HG03108 (cell line): ENCODE measurements at regions not wholly inside any gene's neighbourhood (a gene's known extent, or its start where the extent isn't known, plus 50 kb on each side); places are given as distances from the start of the nearest gene placed in this dataset.
"Not testable (repeated sequence)": the region's sequence is repeated elsewhere in the genome, so short reads cannot be mapped to it uniquely, and the experiment has no call there.

Source experiments
- ATAC-seq: cut with Tn5 transposase; IDR thresholded peaks from one replicate; pipeline ENCODE4 v1.9.1; 2021; ENCODE audit warnings: moderate library complexity; ENCODE audit not compliant: unreplicated experiment

DNA sequence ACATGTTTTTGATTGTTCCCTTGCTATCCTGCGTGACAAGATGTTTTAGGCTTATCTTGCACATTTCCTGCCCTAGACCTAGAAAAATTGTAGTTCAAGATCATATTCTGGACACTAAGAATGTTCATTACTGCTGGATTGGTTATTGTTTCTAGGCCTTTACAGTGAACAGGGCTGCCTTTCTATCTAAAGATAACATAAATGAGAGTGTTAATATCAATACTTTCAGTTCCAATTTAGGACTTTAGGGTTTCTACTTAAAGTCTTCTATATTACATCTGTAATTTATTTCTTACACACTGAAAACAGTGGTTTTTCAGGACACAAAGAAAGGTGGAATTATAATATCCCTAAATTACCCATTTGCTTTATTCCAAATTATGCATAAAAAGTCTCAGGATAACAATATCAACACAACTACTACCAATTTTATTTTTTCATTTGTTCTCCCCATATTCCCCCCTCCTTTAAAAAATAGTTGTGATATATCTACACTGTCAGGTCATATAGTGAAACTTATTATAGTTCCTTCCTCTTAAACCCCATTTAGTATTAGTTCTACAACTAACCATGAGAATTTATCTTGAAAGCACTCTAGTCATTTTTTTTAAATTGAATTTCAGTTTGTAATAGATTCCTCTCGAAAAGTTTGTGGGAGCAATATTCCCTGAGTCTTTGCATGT is 293.9 kb upstream of the RIOK2 start:
- ATAC-seq, result no peak

- no peak for ATAC-seq
Observed at GRCh38 chr5:97478483-97478882, 295.4 kb upstream of the RIOK2 start.

DNA sequence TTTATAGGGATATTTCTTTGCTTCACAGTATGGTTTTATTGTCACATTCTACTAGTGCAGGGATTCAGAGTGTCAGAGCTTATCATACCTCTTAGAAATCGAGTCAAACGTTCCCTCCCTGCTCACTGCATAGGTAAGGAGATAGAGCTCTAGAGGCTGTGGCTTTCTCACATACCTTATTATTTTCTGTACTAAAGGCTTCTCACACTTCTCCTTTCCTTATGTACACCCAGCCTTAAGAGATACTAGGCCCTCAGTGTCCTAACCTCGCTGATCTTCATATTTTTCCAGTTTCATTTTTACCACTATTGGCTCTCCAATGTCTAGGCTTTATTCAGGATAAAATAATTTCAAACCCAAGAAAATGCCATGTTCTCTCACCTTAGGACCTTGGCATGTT is 297.3 kb upstream of the RIOK2 start:
- ATAC-seq, result no peak

- no peak for ATAC-seq
Observed at GRCh38 chr5:97488126-97488668, 305.1 kb upstream of the RIOK2 start.

DNA sequence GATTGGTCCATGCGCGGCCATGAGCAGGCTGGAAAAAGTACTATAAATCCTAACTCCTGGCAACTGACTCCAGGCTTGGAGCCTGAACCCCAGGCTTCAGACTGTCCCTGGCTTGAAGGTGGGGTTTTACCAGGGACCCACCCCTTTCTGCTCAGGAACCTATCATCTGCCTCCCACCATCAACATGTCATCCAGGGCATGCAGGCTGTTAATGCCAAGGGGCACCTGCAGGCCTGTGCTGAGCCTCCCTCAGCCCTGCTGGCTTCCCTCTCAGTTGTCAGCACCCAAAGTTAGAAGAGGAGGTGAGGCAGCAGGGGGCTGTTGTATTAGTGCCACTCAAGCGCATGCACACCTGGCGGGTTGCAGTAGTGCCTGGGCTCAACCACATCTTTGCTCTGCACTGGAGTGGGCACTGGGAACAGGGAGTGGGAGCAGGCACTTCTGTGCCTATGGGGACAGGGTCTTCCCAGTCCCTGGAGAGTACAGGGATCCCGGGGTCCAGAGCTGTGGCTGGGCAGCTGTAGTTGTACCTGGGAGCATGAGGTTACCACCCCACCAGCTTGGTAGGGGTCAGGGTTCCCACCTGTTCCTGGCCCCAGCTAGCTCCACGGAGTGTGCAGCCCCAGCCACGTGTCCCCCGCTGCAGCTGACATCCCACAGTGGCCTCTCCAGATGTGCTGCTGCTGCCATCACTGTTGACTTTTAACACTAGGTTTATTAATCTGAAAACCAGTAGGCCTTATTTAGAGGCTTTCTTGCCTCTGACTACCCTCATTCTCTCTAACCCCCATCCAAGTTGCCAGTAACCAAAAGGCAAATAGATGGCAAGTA is 306.2 kb upstream of the RIOK2 start:
- ATAC-seq, result no peak

- no peak for ATAC-seq
Observed at GRCh38 chr5:97494465-97494864, 311.4 kb upstream of the RIOK2 start.

DNA sequence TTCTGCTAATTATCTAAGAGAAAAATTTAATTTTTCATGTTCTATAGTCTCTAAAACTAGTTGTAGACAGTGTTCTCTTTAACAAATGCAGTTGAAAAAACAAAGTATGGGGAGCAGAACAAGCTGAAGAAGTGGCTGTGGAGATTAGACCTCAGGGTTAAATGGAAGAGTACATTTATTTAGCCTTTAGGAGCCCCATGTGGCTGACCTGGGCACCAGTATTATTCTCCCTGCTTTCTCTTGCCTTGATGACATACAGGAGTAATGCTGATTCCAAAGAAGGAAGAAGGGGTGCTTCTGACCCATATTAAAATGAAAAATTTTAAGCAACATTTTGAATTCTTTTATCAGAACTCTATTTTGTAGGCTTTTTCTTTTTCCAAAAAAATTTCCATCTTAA is 312.3 kb upstream of the RIOK2 start:
- no peak for ATAC-seq

- no peak for ATAC-seq
Observed at GRCh38 chr5:97496037-97496436, 313.0 kb upstream of the RIOK2 start.

DNA sequence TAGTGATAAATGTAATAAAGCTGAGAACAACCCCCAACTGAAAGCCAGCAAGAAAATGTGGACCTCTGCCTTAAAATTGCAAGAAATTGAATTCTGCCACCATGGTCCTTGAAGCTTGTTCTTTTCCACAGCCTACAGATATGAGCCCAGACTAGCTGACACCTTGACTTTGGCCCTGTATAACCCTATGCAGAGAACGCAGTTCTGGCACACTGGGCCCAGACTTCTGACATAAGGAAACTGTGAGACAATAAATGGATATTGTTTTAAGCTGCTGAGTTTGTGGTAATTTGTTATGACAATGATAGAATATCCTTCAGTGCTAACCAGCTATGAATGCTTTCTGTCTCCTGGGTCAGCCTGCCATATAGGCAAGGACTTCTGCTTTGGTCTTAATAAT is 315.6 kb upstream of the RIOK2 start:
- no peak for ATAC-seq

GRCh38 chr5:97499605-97500004 is 316.6 kb upstream of the RIOK2 start:
- ATAC-seq, result no peak

DNA sequence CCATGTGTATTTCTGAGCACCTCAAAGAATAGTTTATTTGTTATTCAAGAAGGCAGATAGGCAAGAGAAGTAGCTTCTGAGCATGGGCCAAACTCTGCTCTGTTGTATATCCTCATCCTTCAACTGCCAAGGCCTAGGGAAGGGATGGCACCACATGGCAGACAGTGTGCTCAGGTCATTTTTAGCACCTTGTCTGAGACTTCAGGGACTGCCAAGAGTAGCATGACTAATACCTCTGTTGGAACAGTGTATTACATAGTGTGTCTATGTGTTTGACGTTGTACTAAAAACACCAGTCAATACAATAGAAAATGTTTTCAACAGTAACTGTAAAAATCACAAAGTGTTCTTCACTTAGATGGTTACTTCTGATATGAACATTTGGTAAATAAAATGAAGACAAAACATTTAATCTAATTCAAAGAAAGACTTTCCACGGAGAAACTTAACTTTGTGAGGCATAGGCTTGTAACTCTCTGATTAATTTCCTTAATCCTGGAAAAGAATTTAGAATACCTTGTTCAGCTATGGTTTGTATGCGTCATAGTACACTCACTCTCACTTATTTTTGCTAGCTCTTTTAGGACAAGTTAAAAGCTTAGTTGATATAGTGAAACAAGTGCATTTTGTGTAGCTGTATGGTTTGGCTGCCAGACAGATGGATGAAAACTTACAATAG is 318.4 kb upstream of the RIOK2 start:
- ATAC-seq, result no peak

DNA sequence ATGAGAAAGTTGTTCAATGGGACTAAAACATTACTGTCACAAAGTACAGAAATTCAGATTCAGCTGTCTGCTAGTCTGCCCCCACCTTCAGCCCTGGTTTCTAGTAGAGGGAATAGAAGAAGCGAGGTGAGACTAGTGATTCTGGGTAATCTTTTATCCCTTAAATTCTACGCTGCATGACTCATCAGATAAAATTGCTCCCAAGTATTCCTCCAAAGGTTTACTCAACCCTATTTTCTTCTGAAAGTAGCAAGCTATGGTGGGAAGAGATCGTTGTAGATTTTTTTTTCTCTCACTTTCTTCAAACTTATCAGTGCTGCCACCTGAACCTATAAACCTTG is 318.9 kb upstream of the RIOK2 start:
- no peak for ATAC-seq

GRCh38 chr5:97508864-97509263 is 325.8 kb upstream of the RIOK2 start:
- no peak for ATAC-seq

GRCh38 chr5:97519565-97519964 is 336.5 kb upstream of the RIOK2 start:
- not testable (repeated sequence) for ATAC-seq

- not testable (repeated sequence) for ATAC-seq
Observed at GRCh38 chr5:97523336-97523735, 340.3 kb upstream of the RIOK2 start.

DNA sequence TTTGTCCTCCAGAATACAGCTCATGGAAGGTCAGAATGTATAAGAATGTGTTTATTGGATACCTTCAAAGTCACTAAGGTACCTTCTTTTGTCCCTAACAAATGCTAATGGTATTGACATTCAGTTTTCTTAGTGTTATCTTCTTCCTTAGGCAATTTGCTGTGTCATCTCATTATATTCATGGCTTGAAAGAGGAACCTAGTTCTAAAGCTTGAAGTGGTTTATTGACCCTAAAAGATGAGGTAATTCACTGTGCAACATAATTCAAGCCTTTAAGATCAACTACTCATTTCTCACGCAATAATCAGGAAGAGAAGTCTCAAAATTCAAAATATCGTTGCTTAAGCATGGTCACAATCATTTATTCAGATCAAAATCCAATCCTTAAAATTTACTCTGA is 342.7 kb upstream of the RIOK2 start:
- ATAC-seq, result no peak

- ATAC-seq, result no peak
Observed at GRCh38 chr5:97528941-97529340, 345.9 kb upstream of the RIOK2 start.

DNA sequence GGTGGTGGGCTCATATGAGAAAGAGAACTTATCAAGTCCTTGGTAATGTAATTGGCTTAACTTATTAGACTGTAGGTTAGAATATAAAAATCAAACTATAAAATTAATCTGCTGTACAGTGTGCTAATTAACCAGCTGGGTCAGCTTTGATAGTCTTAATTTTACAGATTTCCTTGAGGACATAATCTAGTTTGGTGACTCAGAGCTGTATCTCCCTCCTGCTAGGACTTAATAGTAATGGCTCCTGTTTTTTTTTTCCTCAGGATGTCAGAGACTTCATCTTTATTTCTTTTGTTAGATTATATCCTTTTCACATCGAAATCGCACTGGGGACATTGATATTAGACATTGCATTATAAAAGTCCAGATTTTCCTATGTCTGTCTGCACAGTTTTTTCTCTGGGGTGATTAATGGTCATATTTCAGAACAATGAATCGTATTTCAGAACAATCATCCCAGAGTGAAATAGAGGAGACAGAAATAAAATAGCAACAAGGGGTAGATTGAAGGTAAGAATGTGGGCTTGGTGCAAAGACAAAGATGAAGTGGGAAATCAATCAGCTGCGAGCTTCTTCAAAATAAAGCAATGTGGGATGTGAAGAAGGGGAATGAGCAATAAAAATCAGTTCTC is 346.4 kb upstream of the RIOK2 start:
- no peak for ATAC-seq

DNA sequence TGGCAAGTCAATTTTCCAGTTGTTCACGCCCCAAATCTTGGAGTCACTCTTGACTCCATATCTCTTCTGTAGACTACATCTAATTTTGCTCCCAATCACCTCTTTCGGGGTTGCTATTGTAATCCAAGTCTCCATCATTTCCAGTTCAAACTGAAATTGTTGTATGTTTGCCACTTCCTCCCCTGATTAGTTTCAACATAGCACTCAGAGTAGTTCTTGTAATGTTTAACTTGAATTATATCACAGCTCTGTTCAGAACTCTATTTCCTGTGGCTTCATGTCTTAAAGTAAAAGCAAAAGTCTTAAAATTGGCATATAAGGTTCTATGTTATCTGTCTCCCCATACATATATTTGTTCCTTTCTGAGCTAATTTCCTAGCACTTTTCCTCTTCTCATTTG is 348.5 kb upstream of the RIOK2 start:
- ATAC-seq, result peak; percentile 91

DNA sequence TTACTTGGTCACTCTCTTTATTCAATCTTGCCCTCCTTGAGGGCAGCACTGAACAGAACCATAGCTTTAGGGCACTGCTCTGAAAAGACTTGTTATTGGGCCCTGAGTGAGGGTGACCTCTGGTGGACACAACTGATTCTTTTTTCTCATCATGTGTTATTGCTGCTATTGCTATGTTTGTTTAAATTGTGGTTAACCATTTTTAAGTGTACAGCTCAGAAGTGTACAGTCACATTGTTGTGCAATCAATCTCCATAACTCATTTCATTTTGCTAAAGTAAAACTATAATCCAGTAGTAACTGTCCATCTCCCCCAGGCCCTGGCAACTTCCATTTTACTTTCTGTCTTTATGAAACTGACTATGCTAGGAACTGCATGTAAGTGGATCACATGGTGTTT is 351.1 kb upstream of the RIOK2 start:
- peak; percentile 46 for ATAC-seq

GRCh38 chr5:97536683-97537082 is 353.6 kb upstream of the RIOK2 start:
- no peak for ATAC-seq
